ENCODE measurements at regions not wholly inside any gene's neighbourhood (a gene's known extent, or its start where the extent isn't known, plus 50 kb on each side); places are given as distances from the start of the nearest gene placed in this dataset.

DNA sequence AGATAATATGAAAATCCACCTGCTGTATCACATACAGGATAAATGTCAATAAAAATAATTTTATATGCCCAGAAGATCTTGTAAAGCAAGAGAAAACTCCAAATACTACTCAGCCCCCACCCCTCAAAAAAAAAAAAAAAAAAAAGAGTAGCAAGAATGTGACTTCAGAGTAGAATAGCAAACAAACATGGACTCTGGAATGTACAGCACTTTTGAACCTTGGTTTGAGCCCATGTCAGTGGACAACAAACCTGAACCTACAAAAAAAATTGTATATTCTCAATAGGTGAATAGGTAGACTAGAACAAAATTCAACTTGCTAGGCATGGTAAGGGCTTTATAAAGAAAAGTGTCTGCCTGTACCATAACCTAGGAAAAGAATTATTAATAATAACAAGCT lies 428.0 kb downstream of the SLITRK6 start:
- no peak for DNase-seq

DNA sequence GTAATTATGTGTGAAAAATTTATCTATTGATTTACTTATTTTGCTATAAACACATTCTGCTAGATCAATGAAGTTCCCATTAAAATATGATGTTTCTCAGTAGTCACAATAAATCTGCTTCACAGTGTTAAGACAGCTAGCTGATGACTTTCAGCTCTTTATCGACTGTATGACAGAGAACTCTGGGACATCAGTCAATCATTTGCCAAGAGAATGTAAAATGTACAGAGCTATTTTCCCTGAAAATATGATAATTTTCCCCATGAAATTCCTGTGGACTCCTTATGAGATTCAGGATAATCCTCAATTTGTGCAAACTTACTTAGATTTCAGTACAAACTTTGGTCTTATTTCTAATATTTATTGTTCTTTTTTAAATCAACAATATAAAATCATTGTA lies 430.5 kb downstream of the SLITRK6 start:
- no peak for DNase-seq

DNA sequence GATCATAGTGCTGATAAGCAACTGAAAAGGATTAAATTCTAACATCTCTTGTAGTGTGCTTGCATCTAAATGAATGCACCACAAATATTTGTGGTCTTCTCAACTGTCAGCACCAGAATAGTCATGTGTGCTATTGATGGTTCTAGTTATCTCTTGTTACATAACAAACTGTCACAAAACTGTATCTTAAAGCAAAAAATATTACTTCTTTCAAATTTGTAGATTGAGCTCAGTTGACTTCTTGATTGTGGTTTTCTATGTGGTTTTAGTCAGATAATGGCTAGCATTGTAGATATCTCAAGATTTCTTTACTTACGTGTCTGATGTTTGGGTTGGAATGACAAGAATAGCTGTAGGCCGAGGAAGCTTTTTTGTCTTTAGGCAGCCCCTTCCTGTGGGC lies 431.3 kb downstream of the SLITRK6 start:
- no peak for DNase-seq

DNA sequence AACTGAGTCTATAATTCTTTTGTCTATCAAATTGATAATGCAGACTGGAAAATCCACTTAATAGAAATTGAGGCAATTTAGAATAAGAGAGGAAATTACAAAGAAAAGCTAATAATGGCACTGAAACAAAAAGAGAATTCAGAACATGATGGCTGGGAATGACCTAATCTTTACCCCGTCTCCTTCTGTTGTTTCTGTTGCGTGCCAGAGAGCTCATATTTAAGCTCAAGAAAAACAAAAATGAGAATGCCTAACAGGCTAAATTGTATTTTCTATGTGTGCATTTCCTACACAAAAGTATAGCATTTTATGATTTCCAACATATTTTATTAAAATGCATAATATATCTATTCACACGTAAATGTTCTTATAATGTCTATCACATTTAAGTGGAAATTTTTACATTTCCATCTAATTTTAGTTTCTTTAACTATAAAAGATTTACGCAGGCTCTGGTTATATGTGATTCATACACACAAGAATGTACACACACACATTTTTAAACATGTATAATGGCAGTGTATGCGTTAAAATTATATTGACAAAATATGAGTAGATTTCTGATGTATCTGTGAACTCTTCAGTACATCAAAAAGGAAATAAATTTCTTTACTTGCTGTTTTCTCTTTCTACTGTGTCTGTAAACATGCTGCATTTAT lies 432.3 kb downstream of the SLITRK6 start:
- no peak for DNase-seq

DNA sequence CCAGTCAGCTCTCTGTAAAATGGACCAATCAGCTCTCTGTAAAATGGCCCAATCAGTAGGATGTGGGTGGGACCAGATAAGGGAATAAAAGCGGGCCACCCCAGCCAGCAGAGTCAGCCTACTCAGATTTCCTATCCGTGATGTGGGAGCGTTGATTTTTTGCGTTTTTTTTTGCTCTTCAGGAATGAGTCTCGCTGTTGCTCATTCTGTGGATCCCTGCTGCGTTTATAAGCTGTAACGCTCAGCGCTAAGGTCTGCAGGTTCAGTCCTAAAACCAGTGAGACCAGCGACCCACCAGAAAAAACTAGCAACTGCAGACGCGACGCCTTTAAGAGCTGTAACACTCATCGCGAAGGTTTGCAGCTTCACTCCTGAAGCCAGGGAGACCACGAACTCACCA lies 435.7 kb downstream of the SLITRK6 start:
- DNase-seq: no peak

DNA sequence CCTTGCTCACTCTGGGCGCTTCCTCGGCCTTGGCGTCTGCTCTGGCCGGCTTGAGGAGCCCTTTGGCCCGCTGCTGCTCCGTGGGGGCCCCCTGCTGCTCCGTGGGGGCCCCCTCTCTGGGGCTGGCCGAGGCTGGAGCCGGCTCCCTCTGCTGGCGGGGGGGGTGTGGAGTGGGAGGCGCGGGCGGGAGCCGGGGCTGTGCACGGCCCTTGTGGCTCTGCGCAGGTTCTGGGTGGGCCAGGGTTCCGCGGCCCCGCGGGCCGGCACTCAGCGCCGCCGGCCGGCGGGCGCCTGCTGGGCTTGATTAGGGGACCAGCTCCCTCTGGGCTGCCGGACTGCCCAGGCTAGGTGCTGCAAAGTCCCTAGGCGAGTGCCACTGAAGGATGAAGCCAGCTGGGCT lies 436.2 kb downstream of the SLITRK6 start:
- no peak for DNase-seq

DNA sequence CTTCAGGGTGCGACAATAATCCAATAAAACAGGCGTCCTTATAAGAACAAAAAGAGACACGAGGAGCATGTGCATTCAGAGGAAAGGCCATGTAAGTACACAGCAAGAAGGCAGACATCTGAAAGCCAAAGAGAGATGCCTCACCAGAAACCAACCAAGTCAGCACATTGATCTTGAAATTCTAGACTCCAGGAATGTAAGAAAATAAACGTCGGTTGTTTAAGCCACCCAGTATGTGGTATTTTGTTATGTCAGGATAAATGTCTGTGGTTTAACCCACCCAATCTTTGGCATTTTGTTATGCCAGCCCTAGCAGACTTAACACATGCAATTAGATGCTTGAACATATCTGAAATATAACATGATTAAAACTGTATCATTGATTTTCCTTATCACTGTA lies 452.0 kb downstream of the SLITRK6 start:
- DNase-seq: no peak

DNA sequence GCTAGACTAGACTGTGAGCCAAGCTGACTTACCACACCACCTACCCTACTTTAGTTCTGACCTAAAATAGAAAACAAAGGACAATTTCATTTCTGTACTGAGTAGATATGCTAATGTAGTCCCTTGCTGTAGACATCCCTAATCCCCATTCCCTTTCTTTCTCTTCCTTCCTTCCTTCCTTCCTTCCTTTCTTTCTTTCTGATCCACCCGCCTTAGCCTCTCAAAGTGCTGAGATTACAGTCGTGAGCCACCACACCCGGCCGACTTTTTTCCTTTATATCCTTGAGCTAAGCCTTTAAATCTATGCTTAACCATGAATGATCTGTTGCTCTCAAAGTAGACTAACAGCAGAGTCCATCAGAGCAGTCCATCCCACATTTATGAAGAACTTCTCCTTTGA lies 465.0 kb downstream of the SLITRK6 start:
- DNase-seq: no peak

DNA sequence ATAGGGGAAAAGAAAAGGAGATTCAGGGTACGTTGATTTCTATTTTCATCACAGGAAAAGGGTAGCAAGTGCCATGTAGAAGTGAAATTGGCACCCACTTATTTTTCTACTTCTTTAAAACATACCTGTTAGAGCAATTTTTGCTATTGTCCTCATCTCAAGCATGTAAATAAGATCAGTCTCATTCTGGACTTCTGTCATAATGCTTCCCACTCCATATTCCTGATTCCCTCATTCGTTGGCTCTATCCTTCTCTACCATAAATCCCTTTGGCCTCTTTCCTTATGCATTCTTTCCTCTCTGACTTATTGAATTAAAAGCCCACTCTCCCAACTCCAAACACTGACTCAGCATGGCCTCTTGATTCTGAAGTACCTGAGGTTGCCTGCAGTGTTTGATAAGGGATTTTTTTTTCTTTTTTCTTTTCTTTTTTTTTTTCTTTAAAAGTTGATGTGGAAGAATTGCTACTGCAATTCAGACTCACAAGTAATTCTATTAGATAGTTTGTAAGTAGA lies 465.7 kb downstream of the SLITRK6 start:
- no peak for DNase-seq

DNA sequence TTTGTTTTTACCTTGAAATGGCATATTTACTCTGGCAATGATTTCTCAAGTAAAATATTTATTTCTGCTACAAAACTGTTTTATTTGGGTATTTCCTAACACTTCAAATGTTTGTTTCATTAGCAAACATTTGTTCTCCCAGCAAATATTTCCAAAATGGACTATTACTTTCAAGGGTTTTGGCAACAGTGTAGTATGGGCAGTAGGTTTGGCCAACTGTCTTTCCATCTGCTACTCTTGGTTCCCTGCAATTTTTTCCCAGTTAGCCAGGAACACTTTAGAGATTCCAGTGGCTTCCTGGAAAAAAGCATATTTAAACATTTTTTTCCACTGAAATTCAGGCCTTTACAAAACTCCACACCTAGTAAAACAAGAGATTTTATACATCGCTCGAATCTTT lies 466.6 kb downstream of the SLITRK6 start:
- DNase-seq: no peak

DNA sequence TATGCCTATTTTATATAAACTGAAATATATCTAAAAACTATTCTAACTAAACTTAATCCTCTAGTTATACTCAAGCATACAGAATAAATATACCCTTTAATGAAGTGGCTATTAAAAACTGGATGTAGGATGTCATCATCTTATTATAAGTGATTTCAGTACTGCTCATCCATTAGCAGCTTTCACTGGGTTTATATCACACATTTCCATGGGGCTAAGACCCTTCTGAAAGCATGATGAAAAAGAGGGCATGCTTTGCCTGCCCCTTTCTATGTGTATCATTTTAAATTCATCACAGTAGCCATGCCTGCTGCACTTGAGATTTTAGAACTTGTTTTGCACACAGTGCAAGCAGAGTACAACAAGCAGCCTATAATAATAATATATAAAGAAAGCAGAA lies 477.5 kb downstream of the SLITRK6 start:
- no peak for DNase-seq

DNA sequence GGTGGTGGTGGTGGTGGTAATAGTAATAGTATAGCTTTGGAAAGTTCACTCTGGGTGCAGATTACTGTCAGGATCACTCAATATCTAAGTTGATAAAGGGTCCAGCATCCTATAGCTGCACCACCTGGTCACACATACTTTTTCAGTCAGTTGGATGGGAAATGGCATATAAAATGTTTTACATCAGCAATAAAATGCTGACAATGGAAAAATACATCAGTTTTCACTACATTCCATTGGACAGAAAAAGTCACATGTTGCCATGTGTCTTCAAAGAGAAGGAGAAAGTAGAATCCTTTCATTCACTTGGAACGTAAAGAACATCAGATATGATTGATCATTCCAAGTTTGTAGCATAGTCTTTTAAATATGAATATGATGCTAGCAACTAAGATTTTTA lies 481.4 kb downstream of the SLITRK6 start:
- no peak for DNase-seq

DNA sequence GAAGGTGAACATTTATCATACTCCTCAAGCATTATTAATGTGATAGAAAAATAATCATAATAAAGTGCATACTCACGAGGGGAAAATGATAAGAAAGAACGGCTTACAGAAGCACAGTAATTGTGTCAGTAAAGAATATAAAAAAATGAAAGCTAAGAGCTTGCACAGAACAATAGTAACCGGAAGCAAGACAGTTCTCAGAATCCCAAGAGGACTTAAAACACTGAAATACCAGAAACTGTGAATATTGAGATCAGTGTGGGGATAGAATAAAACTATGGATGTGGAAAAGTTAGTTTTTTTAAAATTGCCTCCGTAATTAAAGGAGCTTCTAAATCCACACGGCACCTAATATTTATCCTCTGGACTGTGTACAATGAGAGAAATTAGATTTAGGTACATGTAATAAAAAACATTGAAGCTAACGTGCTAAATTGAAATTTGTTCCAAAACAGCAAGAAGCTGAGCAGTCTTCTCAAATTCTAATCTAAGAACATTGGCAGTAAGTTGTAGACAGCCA lies 482.7 kb downstream of the SLITRK6 start:
- DNase-seq: no peak

DNA sequence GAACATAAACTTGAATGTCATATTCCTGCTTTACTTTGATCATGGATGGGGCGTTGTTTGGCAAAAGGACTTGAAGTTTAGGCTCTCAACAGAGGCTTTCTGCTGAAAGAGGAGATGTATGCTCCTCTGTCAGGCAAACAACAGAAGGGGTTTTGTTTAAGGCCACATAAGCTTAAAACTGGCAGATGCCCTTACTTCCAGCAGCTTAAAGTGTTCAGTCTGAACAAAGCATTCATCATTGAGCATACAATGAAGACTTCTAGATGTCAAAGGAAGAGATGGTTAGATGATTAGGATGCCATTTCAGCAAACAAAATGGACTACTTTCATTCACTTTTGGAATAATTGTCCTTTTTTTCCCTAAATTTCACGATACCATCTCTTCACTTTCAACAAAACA lies 484.5 kb downstream of the SLITRK6 start:
- no peak for DNase-seq

DNA sequence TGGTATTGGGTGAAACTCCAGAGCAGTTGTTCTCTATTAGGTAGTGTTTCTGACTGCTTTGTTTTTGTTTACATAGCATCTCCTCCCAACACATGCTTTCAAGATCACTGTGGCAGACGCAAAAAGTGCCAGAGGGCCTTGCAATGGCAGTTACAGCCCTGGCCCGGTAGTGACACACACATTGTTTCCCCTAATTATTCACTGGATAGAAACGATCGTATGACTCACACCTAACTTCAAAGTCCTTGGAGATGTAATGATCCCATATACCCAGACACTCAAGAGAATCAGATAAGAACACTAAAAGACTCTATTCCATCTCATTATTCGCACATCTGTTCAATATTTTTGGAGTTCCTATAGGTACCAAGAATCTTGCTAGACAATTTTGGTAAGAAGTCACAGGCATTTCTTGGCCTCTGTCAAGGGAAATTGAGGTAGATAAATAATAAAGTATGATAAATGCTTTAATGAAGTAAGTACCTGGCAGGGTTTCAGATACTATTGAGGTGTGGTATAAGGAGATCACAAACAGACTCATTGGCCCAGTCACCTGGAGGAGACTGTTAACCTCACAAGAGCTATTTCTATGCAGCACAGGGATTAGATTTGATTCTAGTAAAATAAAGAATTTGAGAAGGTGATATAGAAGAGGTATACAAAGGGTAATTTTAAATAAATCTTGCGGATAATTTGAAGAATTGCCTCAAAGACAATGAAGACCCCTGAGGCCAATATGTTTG lies 485.3 kb downstream of the SLITRK6 start:
- no peak for DNase-seq

DNA sequence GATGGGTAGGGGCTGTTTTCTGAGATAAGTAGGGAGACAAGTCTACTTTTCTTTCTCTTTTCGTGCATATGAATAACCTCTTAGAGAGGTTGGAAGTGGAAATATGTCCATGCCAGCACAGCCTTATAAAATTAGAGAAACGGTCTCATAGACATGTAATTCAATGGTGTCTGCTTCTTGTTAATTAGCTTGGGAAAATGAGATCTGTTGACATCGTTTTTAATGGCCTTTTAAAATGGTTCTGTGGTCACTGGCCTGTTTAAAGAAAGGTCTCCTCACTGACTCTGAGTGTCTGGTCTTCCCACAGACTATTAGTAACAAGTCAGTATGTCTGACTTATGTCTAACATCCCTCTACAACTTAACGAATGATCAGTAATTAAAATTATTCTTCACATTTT lies 487.1 kb downstream of the SLITRK6 start:
- DNase-seq: no peak

DNA sequence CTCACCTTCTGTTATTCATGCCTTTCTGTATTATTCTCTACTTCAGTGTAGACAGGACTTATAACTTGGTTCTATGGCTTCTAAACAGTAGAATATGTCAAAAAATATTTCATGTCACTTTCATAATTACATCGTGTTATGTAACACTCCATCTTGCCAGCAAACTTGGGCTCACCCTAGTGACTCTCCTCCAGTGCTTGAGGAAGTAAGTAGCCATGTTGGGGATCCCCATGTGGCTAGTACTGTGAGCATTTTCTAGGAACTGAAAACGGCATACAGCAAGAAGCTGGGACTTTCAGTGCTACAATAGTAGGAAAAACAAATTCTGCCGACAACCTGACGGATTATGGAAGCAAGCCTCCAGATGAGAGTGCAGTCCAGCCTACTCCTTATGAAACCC lies 495.6 kb downstream of the SLITRK6 start:
- DNase-seq: no peak

DNA sequence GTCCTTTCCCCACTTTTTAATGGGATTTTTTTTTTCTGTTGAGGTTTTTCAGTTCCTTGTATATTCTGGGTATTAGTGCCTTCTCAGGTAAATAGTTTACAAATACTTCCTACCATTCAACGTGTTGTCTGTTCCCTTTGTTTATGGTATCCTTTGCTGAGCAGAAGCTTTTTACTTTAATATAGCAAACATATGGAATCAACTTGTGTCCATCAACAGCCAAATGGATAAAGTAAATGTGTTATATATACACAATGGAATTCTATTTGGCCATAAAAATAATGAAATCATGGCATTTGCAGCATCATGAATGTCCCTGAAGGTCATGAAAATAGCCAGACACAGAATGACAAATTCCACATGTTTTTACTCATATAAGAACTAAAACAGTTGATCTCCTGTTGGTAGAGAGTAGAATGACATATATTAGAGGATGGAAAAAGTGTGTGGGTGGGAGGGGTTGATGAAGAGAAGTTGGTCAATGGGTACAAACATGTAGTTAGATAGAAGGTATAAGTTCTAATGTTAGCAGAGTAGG lies 500.8 kb downstream of the SLITRK6 start:
- DNase-seq: no peak

DNA sequence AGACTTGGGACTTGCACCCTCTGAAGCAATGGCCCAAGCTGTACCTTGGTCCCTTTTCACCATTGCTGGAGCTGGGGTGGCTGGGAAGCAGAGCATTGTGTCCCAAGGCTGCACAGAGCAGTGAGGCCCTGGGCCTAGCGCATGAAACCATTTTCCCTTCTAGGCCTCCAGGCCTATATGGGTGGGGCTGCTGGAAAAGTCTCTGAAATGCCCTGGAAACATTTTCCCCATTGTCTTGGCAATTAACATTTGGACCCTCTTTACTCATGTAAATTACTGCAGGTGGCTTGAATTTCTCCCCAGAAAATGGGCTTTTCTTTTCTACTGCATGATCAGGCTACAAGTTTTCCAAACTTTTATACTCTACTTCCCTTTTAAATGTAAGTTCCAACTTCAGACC lies 510.5 kb downstream of the SLITRK6 start:
- no peak for DNase-seq

DNA sequence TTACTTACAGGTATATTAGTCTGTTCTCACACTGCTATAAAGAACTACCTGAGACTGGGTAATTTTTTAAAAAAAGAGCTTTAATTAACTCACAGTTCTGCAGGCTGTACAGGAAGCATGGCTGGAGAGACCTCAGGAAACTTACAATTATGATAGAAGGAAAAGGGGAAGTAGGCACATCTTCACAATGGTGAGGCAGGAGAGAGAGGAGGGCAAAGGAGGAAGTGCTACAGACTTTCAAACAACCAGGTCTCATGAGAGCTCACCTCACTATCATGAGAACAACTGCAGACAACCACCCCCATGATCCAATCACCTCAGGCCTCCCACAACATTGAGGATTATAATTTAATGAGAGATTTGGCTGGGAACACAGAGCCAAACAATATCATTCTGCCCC lies 511.7 kb downstream of the SLITRK6 start:
- DNase-seq: no peak

DNA sequence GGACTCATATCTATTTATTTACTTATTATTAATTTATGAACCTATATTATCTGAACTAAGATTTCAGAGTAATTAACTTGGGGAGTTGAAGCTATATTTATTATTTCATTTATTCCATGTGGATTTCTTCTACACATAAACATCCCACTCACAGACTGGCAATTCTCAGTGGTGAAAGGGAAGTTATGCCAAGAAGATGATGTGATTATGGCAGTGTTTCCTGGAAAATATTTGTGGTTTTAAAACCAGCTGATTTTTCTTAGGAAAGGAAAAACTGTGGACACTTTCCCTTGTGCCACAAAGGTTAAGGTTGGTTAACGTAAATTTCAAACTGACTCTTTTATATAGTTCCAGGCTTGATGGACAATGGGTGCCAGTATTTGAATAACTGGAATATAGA lies 513.1 kb downstream of the SLITRK6 start:
- no peak for DNase-seq

DNA sequence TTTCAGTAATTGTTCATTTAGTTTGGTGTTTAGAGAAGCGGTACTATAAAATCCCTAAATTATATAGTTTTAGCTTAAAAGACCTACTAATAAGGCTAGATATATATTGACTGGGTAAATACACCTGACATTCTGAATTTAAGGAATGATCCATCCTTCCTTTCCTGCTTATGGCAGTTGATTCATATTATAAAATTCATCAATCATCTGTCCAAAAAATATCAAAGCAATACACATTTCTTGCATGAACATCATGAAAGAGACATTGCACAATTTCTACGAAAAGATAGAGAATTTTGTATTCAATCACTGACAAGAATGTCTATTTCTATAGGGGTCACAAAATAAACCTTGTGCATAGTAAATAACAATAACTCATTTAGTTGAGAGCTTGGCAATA lies 514.9 kb downstream of the SLITRK6 start:
- DNase-seq: no peak

DNA sequence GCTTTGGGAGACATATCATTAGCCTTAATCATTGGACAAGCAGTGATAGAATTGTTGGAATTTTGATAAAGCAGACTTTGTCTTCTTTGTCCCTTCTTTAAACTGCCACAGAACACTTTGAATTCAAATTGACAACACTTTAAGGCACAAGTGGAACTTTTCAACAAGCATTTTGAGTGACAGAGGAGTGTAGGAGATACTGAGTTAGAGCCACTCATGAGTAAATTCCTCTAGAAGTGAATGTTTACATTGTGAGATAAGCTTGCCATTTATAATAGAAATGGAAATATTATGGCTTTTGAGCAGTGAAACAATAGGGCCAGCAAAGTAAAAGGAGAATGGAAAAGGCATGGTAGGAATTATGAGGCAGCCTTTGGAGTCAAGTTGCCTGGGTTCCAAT lies 515.8 kb downstream of the SLITRK6 start:
- DNase-seq: no peak

DNA sequence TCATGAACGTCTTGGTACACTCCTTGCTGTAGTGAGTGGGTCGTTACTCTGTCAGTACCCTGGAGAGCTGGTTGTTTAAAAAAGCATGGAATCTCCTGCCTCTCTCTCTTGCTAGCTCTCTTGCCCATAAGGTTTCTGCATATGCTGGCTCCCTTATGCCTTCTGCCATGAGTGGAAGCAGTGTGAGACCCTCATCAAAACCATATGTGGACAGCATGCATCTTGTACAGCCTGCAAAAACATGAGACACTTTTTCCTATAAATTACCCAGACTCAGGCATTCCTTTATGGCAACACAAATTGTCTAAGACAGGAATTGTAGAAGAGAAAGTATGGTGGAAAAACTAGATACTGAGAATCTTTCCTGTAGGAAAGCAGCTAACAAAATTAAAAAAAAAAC lies 516.3 kb downstream of the SLITRK6 start:
- DNase-seq: no peak

Data from activated effector memory CD4-positive, alpha-beta T cell treated with anti-CD3 and anti-CD28 coated beads, Interleukin-2, amount 50 U/mL, for 16 hours (primary cell).